ENCODE measurements at regions not wholly inside any gene's neighbourhood (a gene's known extent, or its start where the extent isn't known, plus 50 kb on each side); places are given as distances from the start of the nearest gene placed in this dataset.

- H3K36me3 Mint-ChIP-seq (ENCODE audit: low read depth): no peaks in the 10 kb centered on the region
- peaks cover 5% of the 10 kb centered on the region for H3K27me3 Mint-ChIP-seq (ENCODE audit: low read depth)
- CTCF ChIA-PET: no interaction called here
- no peak for DNase-seq
- peaks cover 3% of the 10 kb centered on the region for H3K9me3 Mint-ChIP-seq
- H3K4me1 Mint-ChIP-seq (ENCODE audit: low read depth): peaks cover 6% of the 10 kb centered on the region
- H3K4me3 Mint-ChIP-seq: no peak overlapping the region
- no peak overlapping the region for H3K27ac Mint-ChIP-seq
- intact Hi-C loops (cut with micrococcal nuclease): no loop called here
Observed at GRCh38 chr10:78875331-78875877, 193.4 kb upstream of the ZMIZ1 start.

- Mint-ChIP-seq H3K27ac (no peak overlapping the region), H3K4me1 (ENCODE audit: low read depth) (peaks cover 6% of the 10 kb centered on the region), H3K27me3 (ENCODE audit: low read depth) (peaks cover 7% of the 10 kb centered on the region), H3K36me3 (ENCODE audit: low read depth) (no peaks in the 10 kb centered on the region), H3K4me3 (no peak overlapping the region), H3K9me3 (peaks cover 5% of the 10 kb centered on the region)
- CTCF ChIA-PET: interaction anchor here (0.6 kb wide), 1 partner anchor 216 kb away, joined by 3 read pairs; no protein-coding TSS in a partner anchor
- no peak for DNase-seq
- intact Hi-C loops (cut with micrococcal nuclease): no loop called here
Observed at GRCh38 chr10:78875932-78876331, 192.8 kb upstream of the ZMIZ1 start.

- Mint-ChIP-seq H3K9me3 (peaks cover 5% of the 10 kb centered on the region), H3K36me3 (ENCODE audit: low read depth) (no peaks in the 10 kb centered on the region), H3K27me3 (ENCODE audit: low read depth) (peaks cover 7% of the 10 kb centered on the region), H3K27ac (no peak overlapping the region), H3K4me1 (ENCODE audit: low read depth) (peaks cover 6% of the 10 kb centered on the region), H3K4me3 (no peak overlapping the region)
- intact Hi-C loops (cut with micrococcal nuclease): no loop called here
- CTCF ChIA-PET: interaction anchor here (0.6 kb wide), 1 partner anchor 217 kb away, joined by 3 read pairs; no protein-coding TSS in a partner anchor
- DNase-seq: no peak
Observed at GRCh38 chr10:78876449-78876848, 192.3 kb upstream of the ZMIZ1 start.

- H3K27ac Mint-ChIP-seq: no peak overlapping the region
- peaks cover 7% of the 10 kb centered on the region for H3K27me3 Mint-ChIP-seq (ENCODE audit: low read depth)
- DNase-seq: no peak
- CTCF ChIA-PET: no interaction called here
- H3K4me1 Mint-ChIP-seq (ENCODE audit: low read depth): no peaks in the 10 kb centered on the region
- no peaks in the 10 kb centered on the region for H3K36me3 Mint-ChIP-seq (ENCODE audit: low read depth)
- H3K4me3 Mint-ChIP-seq: no peak overlapping the region
- intact Hi-C loops (cut with micrococcal nuclease): no loop called here
- peaks cover 9% of the 10 kb centered on the region for H3K9me3 Mint-ChIP-seq
Observed at GRCh38 chr10:78879621-78880020, 189.1 kb upstream of the ZMIZ1 start.

- no peak for DNase-seq
- H3K36me3 Mint-ChIP-seq (ENCODE audit: low read depth): no peaks in the 10 kb centered on the region
- no peak overlapping the region for H3K27ac Mint-ChIP-seq
- no peak overlapping the region for H3K4me3 Mint-ChIP-seq
- peaks cover 2% of the 10 kb centered on the region for H3K27me3 Mint-ChIP-seq (ENCODE audit: low read depth)
- peaks cover 15% of the 10 kb centered on the region for H3K9me3 Mint-ChIP-seq
- CTCF ChIA-PET: no interaction called here
- intact Hi-C loops (cut with micrococcal nuclease): no loop called here
- no peaks in the 10 kb centered on the region for H3K4me1 Mint-ChIP-seq (ENCODE audit: low read depth)
Observed at GRCh38 chr10:78886129-78886528, 182.6 kb upstream of the ZMIZ1 start.

GRCh38 chr10:78889536-78890063 is 179.2 kb upstream of the ZMIZ1 start:
- no peak for DNase-seq
- intact Hi-C loops (cut with micrococcal nuclease): no loop called here
- Mint-ChIP-seq H3K4me3 (no peak overlapping the region), H3K36me3 (ENCODE audit: low read depth) (no peaks in the 10 kb centered on the region), H3K27ac (no peak overlapping the region), H3K9me3 (peaks cover 11% of the 10 kb centered on the region), H3K27me3 (ENCODE audit: low read depth) (peaks cover 2% of the 10 kb centered on the region), H3K4me1 (ENCODE audit: low read depth) (peaks cover 2% of the 10 kb centered on the region)
- CTCF ChIA-PET: no interaction called here

GRCh38 chr10:78890506-78890905 is 178.3 kb upstream of the ZMIZ1 start:
- H3K4me1 Mint-ChIP-seq (ENCODE audit: low read depth): peaks cover 2% of the 10 kb centered on the region
- H3K27me3 Mint-ChIP-seq (ENCODE audit: low read depth): peaks cover 2% of the 10 kb centered on the region
- CTCF ChIA-PET: interaction anchor here (0.9 kb wide), 1 partner anchor 312 kb away, joined by 4 read pairs; no protein-coding TSS in a partner anchor
- intact Hi-C loops (cut with micrococcal nuclease): no loop called here
- H3K27ac Mint-ChIP-seq: no peak overlapping the region
- no peak for DNase-seq
- no peaks in the 10 kb centered on the region for H3K36me3 Mint-ChIP-seq (ENCODE audit: low read depth)
- no peak overlapping the region for H3K4me3 Mint-ChIP-seq
- H3K9me3 Mint-ChIP-seq: peaks cover 8% of the 10 kb centered on the region

- H3K27ac Mint-ChIP-seq: no peak overlapping the region
- no peak for DNase-seq
- intact Hi-C loops (cut with micrococcal nuclease): no loop called here
- CTCF ChIA-PET: no interaction called here
- no peaks in the 10 kb centered on the region for H3K36me3 Mint-ChIP-seq (ENCODE audit: low read depth)
- H3K4me3 Mint-ChIP-seq: no peak overlapping the region
- no peaks in the 10 kb centered on the region for H3K9me3 Mint-ChIP-seq
- peaks cover 2% of the 10 kb centered on the region for H3K4me1 Mint-ChIP-seq (ENCODE audit: low read depth)
- peaks cover 2% of the 10 kb centered on the region for H3K27me3 Mint-ChIP-seq (ENCODE audit: low read depth)
Observed at GRCh38 chr10:78891741-78892140, 177.0 kb upstream of the ZMIZ1 start.

- peaks cover 2% of the 10 kb centered on the region for H3K4me1 Mint-ChIP-seq (ENCODE audit: low read depth)
- H3K36me3 Mint-ChIP-seq (ENCODE audit: low read depth): no peaks in the 10 kb centered on the region
- peaks cover 2% of the 10 kb centered on the region for H3K27me3 Mint-ChIP-seq (ENCODE audit: low read depth)
- no peaks in the 10 kb centered on the region for H3K9me3 Mint-ChIP-seq
- H3K27ac Mint-ChIP-seq: no peak overlapping the region
- DNase-seq: no peak
- intact Hi-C loops (cut with micrococcal nuclease): no loop called here
- CTCF ChIA-PET: interaction anchor here (1.2 kb wide), 1 partner anchor 300 kb away, joined by 3 read pairs; no protein-coding TSS in a partner anchor
- H3K4me3 Mint-ChIP-seq: no peak overlapping the region
Observed at GRCh38 chr10:78892338-78893176, 176.2 kb upstream of the ZMIZ1 start.

- H3K36me3 Mint-ChIP-seq (ENCODE audit: low read depth): no peaks in the 10 kb centered on the region
- H3K4me3 Mint-ChIP-seq: no peak overlapping the region
- no peak overlapping the region for H3K27ac Mint-ChIP-seq
- no peak for DNase-seq
- CTCF ChIA-PET: interaction anchor here (1.2 kb wide), 1 partner anchor 299 kb away, joined by 3 read pairs; no protein-coding TSS in a partner anchor
- peaks cover 2% of the 10 kb centered on the region for H3K27me3 Mint-ChIP-seq (ENCODE audit: low read depth)
- intact Hi-C loops (cut with micrococcal nuclease): no loop called here
- H3K9me3 Mint-ChIP-seq: no peaks in the 10 kb centered on the region
- H3K4me1 Mint-ChIP-seq (ENCODE audit: low read depth): peaks cover 2% of the 10 kb centered on the region
Observed at GRCh38 chr10:78893217-78893616, 175.5 kb upstream of the ZMIZ1 start.

- H3K36me3 Mint-ChIP-seq (ENCODE audit: low read depth): no peaks in the 10 kb centered on the region
Observed at GRCh38 chr10:78894089-78894840, 174.5 kb upstream of the ZMIZ1 start.

GRCh38 chr10:78894841-78895195 is 173.9 kb upstream of the ZMIZ1 start:
- DNase-seq: no peak
- Mint-ChIP-seq H3K36me3 (ENCODE audit: low read depth) (no peaks in the 10 kb centered on the region), H3K9me3 (no peaks in the 10 kb centered on the region), H3K4me3 (no peak overlapping the region), H3K27me3 (ENCODE audit: low read depth) (peaks cover 2% of the 10 kb centered on the region), H3K27ac (no peak overlapping the region), H3K4me1 (ENCODE audit: low read depth) (peaks cover 2% of the 10 kb centered on the region)
- intact Hi-C loops (cut with micrococcal nuclease): no loop called here
- CTCF ChIA-PET: no interaction called here

More at GRCh38 chr10:78894089-78894840, 174.5 kb upstream of the ZMIZ1 start:
- intact Hi-C loops (cut with micrococcal nuclease): no loop called here
- CTCF ChIA-PET: no interaction called here
- H3K4me3 Mint-ChIP-seq: no peak overlapping the region
- H3K9me3 Mint-ChIP-seq: no peaks in the 10 kb centered on the region
- peaks cover 2% of the 10 kb centered on the region for H3K4me1 Mint-ChIP-seq (ENCODE audit: low read depth)
- no peak overlapping the region for H3K27ac Mint-ChIP-seq
- peaks cover 2% of the 10 kb centered on the region for H3K27me3 Mint-ChIP-seq (ENCODE audit: low read depth)
- DNase-seq: no peak

All from activated naive CD4-positive, alpha-beta T cell treated with anti-CD3 and anti-CD28 coated beads for 36 hours (primary cell).